ENCODE measurements at regions not wholly inside any gene's neighbourhood (a gene's known extent, or its start where the extent isn't known, plus 50 kb on each side); places are given as distances from the start of the nearest gene placed in this dataset.

GRCh38 chr10:85510682-85511081 is 855.9 kb downstream of the GRID1 start:
- TF ChIP-seq, protein P1, sequence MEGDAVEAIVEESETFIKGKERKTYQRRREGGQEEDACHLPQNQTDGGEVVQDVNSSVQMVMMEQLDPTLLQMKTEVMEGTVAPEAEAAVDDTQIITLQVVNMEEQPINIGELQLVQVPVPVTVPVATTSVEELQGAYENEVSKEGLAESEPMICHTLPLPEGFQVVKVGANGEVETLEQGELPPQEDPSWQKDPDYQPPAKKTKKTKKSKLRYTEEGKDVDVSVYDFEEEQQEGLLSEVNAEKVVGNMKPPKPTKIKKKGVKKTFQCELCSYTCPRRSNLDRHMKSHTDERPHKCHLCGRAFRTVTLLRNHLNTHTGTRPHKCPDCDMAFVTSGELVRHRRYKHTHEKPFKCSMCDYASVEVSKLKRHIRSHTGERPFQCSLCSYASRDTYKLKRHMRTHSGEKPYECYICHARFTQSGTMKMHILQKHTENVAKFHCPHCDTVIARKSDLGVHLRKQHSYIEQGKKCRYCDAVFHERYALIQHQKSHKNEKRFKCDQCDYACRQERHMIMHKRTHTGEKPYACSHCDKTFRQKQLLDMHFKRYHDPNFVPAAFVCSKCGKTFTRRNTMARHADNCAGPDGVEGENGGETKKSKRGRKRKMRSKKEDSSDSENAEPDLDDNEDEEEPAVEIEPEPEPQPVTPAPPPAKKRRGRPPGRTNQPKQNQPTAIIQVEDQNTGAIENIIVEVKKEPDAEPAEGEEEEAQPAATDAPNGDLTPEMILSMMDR (IDR thresholded peaks at IDR 0.05), result no peak
- TF ChIP-seq POLR2A (IDR thresholded peaks at IDR 0.05), result no peak
